ENCODE measurements at regions not wholly inside any gene's neighbourhood (a gene's known extent, or its start where the extent isn't known, plus 50 kb on each side); places are given as distances from the start of the nearest gene placed in this dataset.

DNA sequence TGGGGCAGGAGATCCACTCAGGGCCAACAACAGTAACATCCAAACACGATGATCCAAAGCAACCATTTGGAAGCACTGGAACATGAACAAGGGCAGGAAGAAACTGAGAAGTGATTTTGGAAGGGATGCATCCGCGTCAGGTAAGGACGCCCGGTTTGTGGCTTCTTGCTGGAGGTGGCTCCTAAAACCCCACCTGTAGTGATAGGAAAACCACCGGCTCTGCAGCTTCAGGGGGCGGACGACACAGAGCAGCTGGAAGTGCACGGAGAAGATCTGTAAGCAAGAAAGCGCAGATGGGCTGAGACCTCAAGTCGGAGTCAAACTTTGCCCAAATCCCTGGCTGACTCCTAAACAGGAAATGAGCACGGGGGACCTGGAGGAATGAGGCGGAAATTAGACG lies 1066.1 kb downstream of the BRD1 start:
- Histone ChIP-seq H3K9me2 (ENCODE audit: insufficient read depth) (no peaks in the 10 kb centered on the region), H3K79me2 (ENCODE audit: insufficient read depth) (no peaks in the 10 kb centered on the region), H3K4me2 (ENCODE audit: unreplicated experiment) (no peak overlapping the region), H4K20me1 (ENCODE audit: insufficient read depth) (no peaks in the 10 kb centered on the region), H3K9me3 (ENCODE audit: low read depth) (no peaks in the 10 kb centered on the region), H3K4me3 (no peak overlapping the region), H2AFZ (no peak overlapping the region), H3K4me1 (ENCODE audit: insufficient read depth) (no peaks in the 10 kb centered on the region), H3K36me3 (ENCODE audit: low read depth) (no peaks in the 10 kb centered on the region), H3K27ac (no peak overlapping the region), H3F3A (ENCODE audit: insufficient read depth) (no peaks in the 10 kb centered on the region), H3K27me3 (replicated peaks; ENCODE audit: insufficient read depth) (no peaks in the 10 kb centered on the region), H3K9ac (no peak overlapping the region)
- in situ Hi-C loops (cut with MboI) = no loop called here
- no peak for DNase-seq
- WGBS, 2 experiments (ENCODE audit: low coverage in 1 of 2, low lambda C conversion rate in 2 of 2, missing lambda C conversion rate in 2 of 2) = 61 to 64% methylated on average over 14 of the region's 14 CpGs
- no peak for TF ChIP-seq EZH2 (IDR thresholded peaks at IDR 0.05; ENCODE audit: insufficient read depth, poor library complexity, severe bottlenecking)
- TF ChIP-seq EZH2phosphoT487 (IDR thresholded peaks at IDR 0.05; ENCODE audit: insufficient read depth, low read depth) = no peak

GRCh38 chr22:48760481-48761390 lies 1066.9 kb downstream of the BRD1 start:
- Histone ChIP-seq H3K36me3 (ENCODE audit: low read depth) (no peaks in the 10 kb centered on the region), H3K27ac (no peak overlapping the region), H3K9ac (no peak overlapping the region), H2AFZ (no peak overlapping the region), H3F3A (ENCODE audit: insufficient read depth) (no peaks in the 10 kb centered on the region), H3K9me3 (ENCODE audit: low read depth) (no peaks in the 10 kb centered on the region), H4K20me1 (ENCODE audit: insufficient read depth) (no peaks in the 10 kb centered on the region), H3K4me1 (ENCODE audit: insufficient read depth) (no peaks in the 10 kb centered on the region), H3K9me2 (ENCODE audit: insufficient read depth) (no peaks in the 10 kb centered on the region), H3K4me3 (no peak overlapping the region), H3K4me2 (ENCODE audit: unreplicated experiment) (no peak overlapping the region), H3K79me2 (ENCODE audit: insufficient read depth) (no peaks in the 10 kb centered on the region), H3K27me3 (replicated peaks; ENCODE audit: insufficient read depth) (no peaks in the 10 kb centered on the region)
- 39 to 41% methylated on average over 19 of the region's 19 CpGs for WGBS, 2 experiments (ENCODE audit: low coverage in 1 of 2, low lambda C conversion rate in 2 of 2, missing lambda C conversion rate in 2 of 2)
- no peak for DNase-seq
- in situ Hi-C loops (cut with MboI) = no loop called here
- TF ChIP-seq EZH2 (IDR thresholded peaks at IDR 0.05; ENCODE audit: insufficient read depth, poor library complexity, severe bottlenecking) (no peak), EZH2phosphoT487 (IDR thresholded peaks at IDR 0.05; ENCODE audit: insufficient read depth, low read depth) (no peak)

- no peak for TF ChIP-seq EZH2 (IDR thresholded peaks at IDR 0.05; ENCODE audit: insufficient read depth, poor library complexity, severe bottlenecking)
- TF ChIP-seq EZH2phosphoT487 (IDR thresholded peaks at IDR 0.05; ENCODE audit: insufficient read depth, low read depth) = no peak
- Histone ChIP-seq H3K4me3 (no peak overlapping the region), H3K79me2 (ENCODE audit: insufficient read depth) (no peaks in the 10 kb centered on the region), H3K27me3 (replicated peaks; ENCODE audit: insufficient read depth) (no peaks in the 10 kb centered on the region), H3K9me2 (ENCODE audit: insufficient read depth) (no peaks in the 10 kb centered on the region), H3K9ac (no peak overlapping the region), H3K9me3 (ENCODE audit: low read depth) (no peaks in the 10 kb centered on the region), H3F3A (ENCODE audit: insufficient read depth) (no peaks in the 10 kb centered on the region), H3K4me2 (ENCODE audit: unreplicated experiment) (no peak overlapping the region), H3K36me3 (ENCODE audit: low read depth) (no peaks in the 10 kb centered on the region), H4K20me1 (ENCODE audit: insufficient read depth) (no peaks in the 10 kb centered on the region), H3K4me1 (ENCODE audit: insufficient read depth) (no peaks in the 10 kb centered on the region), H3K27ac (no peak overlapping the region), H2AFZ (no peak overlapping the region)
- 62 to 69% methylated on average over 22 of the region's 22 CpGs for WGBS, 2 experiments (ENCODE audit: low coverage in 1 of 2, low lambda C conversion rate in 2 of 2, missing lambda C conversion rate in 2 of 2)
- no peak for DNase-seq
- in situ Hi-C loops (cut with MboI) = no loop called here
Measured at GRCh38 chr22:48758881-48759875, 1068.5 kb downstream of the BRD1 start.

DNA sequence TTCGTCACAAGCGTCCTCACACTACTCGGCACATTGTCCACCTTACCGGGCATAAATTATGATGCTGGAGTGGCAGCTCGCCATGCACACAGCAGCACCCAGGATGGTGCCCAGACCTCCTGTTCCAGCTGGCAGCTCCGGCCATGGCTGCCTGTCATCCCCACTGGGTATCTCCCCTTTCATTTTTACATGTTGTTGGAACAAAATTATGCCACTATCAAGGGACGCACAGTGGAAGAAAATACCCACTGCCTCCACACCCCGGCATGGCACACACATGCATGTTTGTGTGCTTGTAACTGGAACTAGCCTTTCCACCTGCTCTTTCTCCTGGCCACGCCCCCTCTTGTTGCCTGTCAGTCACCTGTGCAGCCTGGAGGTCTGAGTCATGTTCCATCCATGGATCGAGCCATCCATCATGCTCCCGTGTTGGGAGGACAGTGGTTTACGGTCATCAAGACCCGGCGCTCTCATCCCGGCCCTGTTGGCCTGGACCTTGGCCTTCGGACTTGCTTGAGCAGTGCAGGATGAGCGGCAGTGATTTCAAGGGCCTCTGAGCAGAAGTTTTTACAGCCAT lies 1069.6 kb downstream of the BRD1 start:
- H3K4me2 ChIP-seq (ENCODE audit: unreplicated experiment) = no peak overlapping the region
- H3K27me3 ChIP-seq (replicated peaks; ENCODE audit: insufficient read depth) = no peaks in the 10 kb centered on the region
- H3K9ac ChIP-seq = no peak overlapping the region
- H3K27ac ChIP-seq = no peak overlapping the region
- H3K9me2 ChIP-seq (ENCODE audit: insufficient read depth) = no peaks in the 10 kb centered on the region
- H4K20me1 ChIP-seq (ENCODE audit: insufficient read depth) = no peaks in the 10 kb centered on the region
- 62% methylated on average over 16 to 17 of the region's 17 CpGs for WGBS, 2 experiments (ENCODE audit: low coverage in 1 of 2, low lambda C conversion rate in 2 of 2, missing lambda C conversion rate in 2 of 2)
- in situ Hi-C loops (cut with MboI) = no loop called here
- no peaks in the 10 kb centered on the region for H3K9me3 ChIP-seq (ENCODE audit: low read depth)
- no peaks in the 10 kb centered on the region for H3K36me3 ChIP-seq (ENCODE audit: low read depth)
- TF ChIP-seq EZH2phosphoT487 (IDR thresholded peaks at IDR 0.05; ENCODE audit: insufficient read depth, low read depth) (no peak), EZH2 (IDR thresholded peaks at IDR 0.05; ENCODE audit: insufficient read depth, poor library complexity, severe bottlenecking) (no peak)
- H3K4me3 ChIP-seq = no peak overlapping the region
- no peaks in the 10 kb centered on the region for H3K4me1 ChIP-seq (ENCODE audit: insufficient read depth)
- DNase-seq = no peak
- no peaks in the 10 kb centered on the region for H3F3A ChIP-seq (ENCODE audit: insufficient read depth)
- no peak overlapping the region for H2AFZ ChIP-seq
- H3K79me2 ChIP-seq (ENCODE audit: insufficient read depth) = no peaks in the 10 kb centered on the region
